GM15510 (cell line): ENCODE measurements at regions not wholly inside any gene's neighbourhood (a gene's known extent, or its start where the extent isn't known, plus 50 kb on each side); places are given as distances from the start of the nearest gene placed in this dataset.

Experiments used
- POLR2A ChIP-seq: IDR thresholded peaks from 3 replicates; pipeline ENCODE4 v1.6.1; 2011; ENCODE audit warnings: borderline replicate concordance; ENCODE audit not compliant: insufficient read length; ENCODE audit errors: extremely low read depth

GRCh38 chr16:85391769-85392583 is 221.1 kb upstream of the GSE1 start:
- TF ChIP-seq POLR2A = no peak

GRCh38 chr16:85392756-85393673 is 220.1 kb upstream of the GSE1 start:
- TF ChIP-seq POLR2A = no peak

- no peak for TF ChIP-seq POLR2A
Observed at GRCh38 chr16:85393674-85394451, 219.3 kb upstream of the GSE1 start.

- no peak for TF ChIP-seq POLR2A
Observed at GRCh38 chr16:85394456-85395206, 218.5 kb upstream of the GSE1 start.

- TF ChIP-seq POLR2A = no peak
Observed at GRCh38 chr16:85395207-85395912, 217.8 kb upstream of the GSE1 start.

GRCh38 chr16:85395913-85396878 is 216.9 kb upstream of the GSE1 start:
- no peak for TF ChIP-seq POLR2A

- no peak for TF ChIP-seq POLR2A
Observed at GRCh38 chr16:85396879-85397871, 215.9 kb upstream of the GSE1 start.

- TF ChIP-seq POLR2A = no peak
Observed at GRCh38 chr16:85398050-85398451, 215.1 kb upstream of the GSE1 start.

GRCh38 chr16:85398688-85399582 is 214.2 kb upstream of the GSE1 start:
- TF ChIP-seq POLR2A = no peak

- TF ChIP-seq POLR2A = no peak
Observed at GRCh38 chr16:85399583-85400284, 213.4 kb upstream of the GSE1 start.
